Sigmoid colon (tissue), 4 donors: ENCODE measurements at regions not wholly inside any gene's neighbourhood (a gene's known extent, or its start where the extent isn't known, plus 50 kb on each side); places are given as distances from the start of the nearest gene placed in this dataset.

Source experiments
- CTCF ChIP-seq, 4 experiments: fragments of 450-650 bp in 3 of 4; fragments of 200-600 bp in 1 of 4; IDR thresholded peaks; one replicate each; pipeline ENCODE4 v1.5.1; 2016 to 2019; ENCODE audit warnings: antibody characterized with exemption in 4 of 4, mild to moderate bottlenecking in 3 of 4, moderate library complexity in 2 of 4
- EP300 ChIP-seq, 4 donors: sonication (generic); formaldehyde crosslinking; IDR thresholded peaks; one replicate each; pipeline ENCODE4 v1.6.1; 2017; ENCODE audit warnings: antibody characterized with exemption in 4 of 4
- POLR2A ChIP-seq, 2 donors: fragments of 450-650 bp; IDR thresholded peaks; one replicate each; pipeline ENCODE4 v1.6.1; 2016; ENCODE audit warnings: antibody characterized with exemption in 2 of 2, mild to moderate bottlenecking in 2 of 2, moderate library complexity in 2 of 2
- POLR2AphosphoS5 ChIP-seq, 4 donors: sonication (generic); formaldehyde crosslinking; IDR thresholded peaks; one replicate each; pipeline ENCODE4 v1.6.1; 2017; ENCODE audit warnings: antibody characterized with exemption in 4 of 4

- TF ChIP-seq POLR2AphosphoS5 (IDR thresholded peaks at IDR 0.05) = no peak
- no peak for TF ChIP-seq CTCF (IDR thresholded peaks at IDR 0.05)
- no peak for TF ChIP-seq POLR2A (IDR thresholded peaks at IDR 0.05)
- no peak for TF ChIP-seq EP300 (IDR thresholded peaks at IDR 0.05)
Observed at GRCh38 chr2:168401048-168401556, 55.0 kb upstream of the CERS6 start.
